Naive thymus-derived CD8-positive, alpha-beta T cell (primary cell): ENCODE measurements at regions not wholly inside any gene's neighbourhood (a gene's known extent, or its start where the extent isn't known, plus 50 kb on each side); places are given as distances from the start of the nearest gene placed in this dataset.

Experiments
- ATAC-seq, 2 donors: fragments of 150-1000 bp; cut with Tn5 transposase in 1 of 2; sonication (Bioruptor Pico), chemical (Tn5 transposase) in 1 of 2; 1 replicate in 1 of 2; 2 replicates in 1 of 2; pipeline ENCODE4 v1.10.0; 2021; ENCODE audit warnings: mild to moderate bottlenecking in 2 of 2, moderate library complexity in 2 of 2
- POLR2A ChIA-PET: fragments of 350-600 bp; sonication (Branson Sonifier 250); formaldehyde crosslinking; loops from one replicate; lab custom pipeline; 2021; ENCODE audit warnings: antibody characterized with exemption; lab: Charles Lee
- DNase-seq, 10 donors: peaks; one replicate each; pipeline versions ENCODE4 v3.0.0 to v3.0.0-alpha.2; 2020 to 2022
- H3K27ac Mint-ChIP-seq, 10 donors: one replicate each; pipeline ENCODE4 v1.8.0; 2020 to 2022; ENCODE audit warnings: mild to moderate bottlenecking in 10 of 10, mixed read lengths in 10 of 10, moderate library complexity in 4 of 10, inconsistent platforms in 1 of 10
- H3K27me3 Mint-ChIP-seq, 5 donors: one replicate each; pipeline ENCODE4 v1.8.0; 2021 to 2022; ENCODE audit warnings: mixed read lengths in 5 of 5
- H3K36me3 Mint-ChIP-seq, 3 donors: one replicate each; pipeline ENCODE4 v1.8.0; 2020 to 2022; ENCODE audit warnings: mixed read lengths in 3 of 3, mild to moderate bottlenecking in 2 of 3, inconsistent platforms in 1 of 3
- H3K4me1 Mint-ChIP-seq, 4 donors: one replicate each; pipeline ENCODE4 v1.8.0; 2021 to 2022; ENCODE audit warnings: mixed read lengths in 4 of 4
- H3K4me3 Mint-ChIP-seq, 10 donors: one replicate each; pipeline ENCODE4 v1.8.0; 2020 to 2022; ENCODE audit warnings: mild to moderate bottlenecking in 10 of 10, mixed read lengths in 10 of 10, moderate library complexity in 6 of 10, inconsistent platforms in 1 of 10
- H3K9me3 Mint-ChIP-seq, 9 donors: one replicate each; pipeline ENCODE4 v1.8.0; 2020 to 2022; ENCODE audit warnings: mixed read lengths in 9 of 9, mild to moderate bottlenecking in 3 of 9, inconsistent platforms in 1 of 9, moderate library complexity in 1 of 9

DNA sequence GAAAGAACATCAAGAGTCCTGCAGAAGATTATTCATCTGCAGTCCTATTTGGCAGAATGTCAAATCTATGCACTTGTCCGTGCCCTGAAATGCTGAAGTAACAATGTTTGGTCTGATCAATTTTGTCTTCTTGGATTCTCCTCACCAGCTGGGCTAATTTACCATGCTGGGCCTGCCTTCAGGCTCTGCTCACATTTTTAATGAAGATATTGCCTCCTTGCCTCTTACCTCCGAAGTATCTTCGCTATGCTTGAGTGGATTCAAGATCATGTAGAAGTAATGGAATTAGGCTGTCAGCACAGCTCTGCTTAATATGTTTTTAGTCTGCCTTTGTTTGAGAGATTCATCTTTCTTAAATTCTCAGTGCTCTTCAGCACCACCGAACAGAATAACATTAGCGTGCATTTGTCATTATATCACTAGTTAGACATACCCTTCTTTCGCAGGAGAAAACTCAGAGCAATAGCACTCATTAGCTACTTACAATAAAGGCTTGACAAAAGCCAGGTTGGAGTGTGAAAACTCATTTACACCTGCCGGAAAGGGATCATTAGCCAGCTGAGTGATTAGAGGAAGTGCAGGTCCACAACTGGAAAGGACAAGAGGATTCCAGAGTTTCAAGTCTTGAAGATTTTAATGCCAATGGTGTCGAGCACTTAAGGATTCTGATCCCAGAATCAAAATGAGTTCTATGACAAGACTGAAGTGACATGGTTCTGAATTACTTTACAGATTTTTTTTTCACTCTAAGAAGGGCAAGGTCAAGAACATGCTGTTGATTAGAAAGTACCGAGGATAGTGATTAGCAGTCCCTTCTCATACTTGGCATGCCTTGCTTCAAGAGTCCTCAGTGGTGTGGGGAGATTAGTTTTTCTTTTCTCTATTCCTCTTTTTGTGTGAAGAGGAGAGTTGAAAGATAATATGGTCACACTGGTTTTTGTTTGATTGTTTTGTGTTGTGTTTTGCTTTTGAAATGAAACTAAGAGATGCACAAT, 405.6 kb upstream of the TOM1L1 start:
- Mint-ChIP-seq H3K36me3 (no peaks in the 10 kb centered on the region), H3K4me1 (no peaks in the 10 kb centered on the region), H3K27me3 (no peaks in the 10 kb centered on the region), H3K4me3 (no peak overlapping the region), H3K9me3 (peaks cover 0 to 10% (median 0%) of the 10 kb centered on the region in 9 donors), H3K27ac (no peak overlapping the region)
- POLR2A ChIA-PET: no interaction called here
- DNase-seq: no peak
- ATAC-seq: no peak

GRCh38 chr17:54505404-54505803, 395.2 kb upstream of the TOM1L1 start:
- ATAC-seq: no peak
- no peak for DNase-seq
- Mint-ChIP-seq H3K4me1 (no peaks in the 10 kb centered on the region), H3K4me3 (no peak overlapping the region), H3K27me3 (no peaks in the 10 kb centered on the region), H3K9me3 (peaks cover 0 to 23% (median 2%) of the 10 kb centered on the region in 9 donors), H3K36me3 (no peaks in the 10 kb centered on the region), H3K27ac (no peak overlapping the region)
- POLR2A ChIA-PET: no interaction called here

DNA sequence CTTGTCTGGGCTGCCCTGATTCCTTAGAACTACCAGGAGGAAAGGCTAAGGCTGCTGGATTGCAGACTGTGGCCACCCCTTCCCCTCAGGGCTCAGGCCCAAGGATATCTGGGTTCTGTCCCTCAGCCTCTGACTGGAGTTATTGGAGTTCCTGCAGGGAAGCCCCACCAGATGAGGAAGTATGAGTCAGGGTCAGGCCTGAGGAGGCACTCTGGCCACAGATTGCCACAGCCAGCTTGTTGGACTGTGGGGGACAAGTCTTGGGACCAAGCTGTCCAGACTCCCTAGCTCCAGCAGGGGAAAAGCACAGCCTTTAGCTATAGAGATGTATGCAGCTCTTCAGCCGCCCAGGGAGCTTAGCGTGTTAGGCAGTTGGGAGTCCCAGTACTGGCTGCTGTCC, 381.9 kb upstream of the TOM1L1 start:
- POLR2A ChIA-PET: no interaction called here
- ATAC-seq (no peak), DNase-seq (no peak)
- H3K36me3 Mint-ChIP-seq: peaks cover 0 to 5% (median 0%) of the 10 kb centered on the region in 3 donors
- H3K4me1 Mint-ChIP-seq: no peaks in the 10 kb centered on the region
- peaks cover 2 to 38% (median 13%) of the 10 kb centered on the region in 9 donors for H3K9me3 Mint-ChIP-seq
- H3K27ac Mint-ChIP-seq: no peak overlapping the region
- peaks cover 0 to 13% (median 1%) of the 10 kb centered on the region in 5 donors for H3K27me3 Mint-ChIP-seq
- no peak overlapping the region for H3K4me3 Mint-ChIP-seq

- Mint-ChIP-seq H3K27ac (no peak overlapping the region), H3K9me3 (peaks cover 2 to 20% (median 9%) of the 10 kb centered on the region in 9 donors), H3K4me3 (no peak overlapping the region), H3K27me3 (peaks cover 0 to 9% (median 1%) of the 10 kb centered on the region in 5 donors), H3K36me3 (peaks cover 0 to 5% (median 0%) of the 10 kb centered on the region in 3 donors), H3K4me1 (no peaks in the 10 kb centered on the region)
- DNase-seq: no peak
- POLR2A ChIA-PET: no interaction called here
- ATAC-seq: no peak
Measured at GRCh38 chr17:54521137-54521536, 379.5 kb upstream of the TOM1L1 start.

DNA sequence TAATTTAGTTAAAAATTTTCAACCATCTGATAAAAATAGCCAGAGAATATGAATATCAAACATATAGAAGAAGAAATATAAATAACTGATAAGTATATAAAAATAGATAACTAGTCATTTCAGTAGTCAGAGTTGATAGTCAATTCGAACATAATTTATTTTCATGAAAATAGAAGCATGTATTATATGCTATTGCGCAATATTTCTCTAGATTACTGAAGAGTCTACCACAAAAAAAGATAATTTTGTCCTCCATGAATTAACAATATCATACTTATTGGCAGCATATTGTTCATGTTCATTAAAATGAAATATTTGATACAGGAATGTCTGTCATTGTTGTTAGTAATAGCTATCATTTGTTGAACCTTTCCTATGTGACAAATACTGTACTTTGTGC, 376.2 kb upstream of the TOM1L1 start:
- POLR2A ChIA-PET: no interaction called here
- Mint-ChIP-seq H3K36me3 (no peaks in the 10 kb centered on the region), H3K4me3 (no peak overlapping the region), H3K27ac (no peak overlapping the region), H3K9me3 (peaks cover 0 to 10% (median 2%) of the 10 kb centered on the region in 9 donors), H3K4me1 (no peaks in the 10 kb centered on the region), H3K27me3 (peaks cover 0 to 5% (median 0%) of the 10 kb centered on the region in 5 donors)
- ATAC-seq: no peak
- no peak for DNase-seq

DNA sequence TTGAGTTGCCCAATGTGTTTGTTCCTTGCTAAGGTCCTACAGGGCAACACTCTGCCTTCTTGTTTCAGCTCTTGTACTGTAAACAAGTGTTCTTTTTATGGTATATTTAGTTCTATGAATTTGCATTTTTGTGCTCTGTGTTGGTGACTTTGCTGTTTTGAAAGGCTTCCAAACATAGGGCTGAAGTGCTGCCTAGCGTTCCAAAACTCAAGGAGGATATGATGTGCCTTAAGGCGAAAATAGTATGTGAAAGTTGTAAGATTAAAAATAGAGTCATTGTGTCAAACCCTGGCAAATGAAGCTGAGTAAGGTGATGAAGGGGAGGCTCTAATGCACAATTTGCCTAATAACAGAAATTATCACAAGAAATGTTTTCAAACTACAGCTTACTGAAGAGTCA, 372.7 kb upstream of the TOM1L1 start:
- H3K36me3 Mint-ChIP-seq: no peaks in the 10 kb centered on the region
- H3K4me3 Mint-ChIP-seq: no peak overlapping the region
- H3K27me3 Mint-ChIP-seq: no peaks in the 10 kb centered on the region
- DNase-seq (no peak), ATAC-seq (no peak)
- no peaks in the 10 kb centered on the region for H3K4me1 Mint-ChIP-seq
- POLR2A ChIA-PET: no interaction called here
- H3K9me3 Mint-ChIP-seq: peaks cover 0 to 10% (median 0%) of the 10 kb centered on the region in 9 donors
- H3K27ac Mint-ChIP-seq: no peak overlapping the region

- ATAC-seq: no peak
- H3K4me1 Mint-ChIP-seq: no peaks in the 10 kb centered on the region
- no peak overlapping the region for H3K27ac Mint-ChIP-seq
- no peak overlapping the region for H3K4me3 Mint-ChIP-seq
- POLR2A ChIA-PET: no interaction called here
- H3K9me3 Mint-ChIP-seq: peaks cover 0 to 8% (median 0%) of the 10 kb centered on the region in 9 donors
- H3K36me3 Mint-ChIP-seq: no peaks in the 10 kb centered on the region
- no peaks in the 10 kb centered on the region for H3K27me3 Mint-ChIP-seq
- DNase-seq: no peak
Measured at GRCh38 chr17:54530398-54530797, 370.3 kb upstream of the TOM1L1 start.

- POLR2A ChIA-PET: no interaction called here
- H3K27me3 Mint-ChIP-seq: peaks cover 0 to 2% (median 0%) of the 10 kb centered on the region in 5 donors
Measured at GRCh38 chr17:54536306-54536705, 364.3 kb upstream of the TOM1L1 start.

GRCh38 chr17:54537656-54538055, 363.0 kb upstream of the TOM1L1 start:
- ATAC-seq: no peak
- H3K27me3 Mint-ChIP-seq: peaks cover 0 to 2% (median 0%) of the 10 kb centered on the region in 5 donors

More at GRCh38 chr17:54536306-54536705, 364.3 kb upstream of the TOM1L1 start:
- Mint-ChIP-seq H3K27ac (no peak overlapping the region), H3K36me3 (no peaks in the 10 kb centered on the region), H3K4me1 (no peaks in the 10 kb centered on the region), H3K4me3 (no peak overlapping the region), H3K9me3 (peaks cover 0 to 13% (median 3%) of the 10 kb centered on the region in 9 donors)
- DNase-seq (no peak), ATAC-seq (no peak)

DNA sequence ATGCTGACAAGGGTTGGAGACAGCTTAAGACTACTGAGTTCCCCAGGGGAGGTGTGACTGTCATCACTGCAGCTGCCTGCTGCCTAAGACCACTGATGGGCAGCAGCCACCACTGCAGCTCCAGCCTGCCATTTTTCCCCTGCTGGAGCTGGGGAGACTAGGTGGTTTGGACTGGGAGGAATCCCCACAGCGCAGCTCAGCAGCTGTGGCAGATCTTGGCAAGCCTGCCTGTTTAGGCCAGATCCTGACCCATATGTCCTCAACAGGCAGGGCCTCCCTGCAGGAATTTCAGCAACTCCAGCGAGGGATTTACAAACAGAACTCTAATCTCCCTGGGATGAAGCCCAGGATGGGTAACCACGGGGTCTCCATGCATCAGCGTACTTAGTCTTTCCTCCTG, 356.4 kb upstream of the TOM1L1 start:
- POLR2A ChIA-PET: no interaction called here
- Mint-ChIP-seq H3K9me3 (peaks cover 0 to 38% (median 7%) of the 10 kb centered on the region in 9 donors), H3K27ac (no peak overlapping the region), H3K36me3 (no peaks in the 10 kb centered on the region), H3K4me1 (no peaks in the 10 kb centered on the region), H3K27me3 (no peaks in the 10 kb centered on the region), H3K4me3 (no peak overlapping the region)
- DNase-seq (no peak), ATAC-seq (no peak)

More at GRCh38 chr17:54537656-54538055, 363.0 kb upstream of the TOM1L1 start:
- H3K9me3 Mint-ChIP-seq: peaks cover 0 to 19% (median 5%) of the 10 kb centered on the region in 9 donors
- no peak overlapping the region for H3K4me3 Mint-ChIP-seq
- no peak for DNase-seq
- no peak overlapping the region for H3K27ac Mint-ChIP-seq
- no peaks in the 10 kb centered on the region for H3K36me3 Mint-ChIP-seq
- H3K4me1 Mint-ChIP-seq: no peaks in the 10 kb centered on the region
- POLR2A ChIA-PET: no interaction called here

DNA sequence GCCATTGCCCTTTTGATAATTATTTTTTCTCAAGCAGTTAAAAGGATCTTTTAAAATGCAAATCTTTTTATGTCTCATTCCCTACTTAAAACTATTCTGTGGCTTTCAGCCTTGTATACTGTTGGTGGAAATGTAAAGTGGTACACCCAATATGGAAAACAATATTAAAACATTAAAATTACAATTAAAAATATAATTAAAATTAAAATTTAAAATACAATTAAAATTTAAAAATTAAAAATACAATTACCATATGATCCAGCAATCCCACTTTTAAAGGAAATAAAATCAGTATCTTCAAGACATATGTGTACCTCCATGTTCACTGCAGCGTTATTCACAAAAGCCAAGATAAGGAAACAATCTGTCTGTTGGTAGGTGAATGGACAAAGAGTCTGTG, 340.8 kb upstream of the TOM1L1 start:
- no peak overlapping the region for H3K4me3 Mint-ChIP-seq
- POLR2A ChIA-PET: no interaction called here
- H3K9me3 Mint-ChIP-seq: peaks cover 3 to 28% (median 16%) of the 10 kb centered on the region in 9 donors
- H3K36me3 Mint-ChIP-seq: peaks cover 0 to 10% (median 2%) of the 10 kb centered on the region in 3 donors
- H3K27me3 Mint-ChIP-seq: peaks cover 0 to 10% (median 0%) of the 10 kb centered on the region in 5 donors
- ATAC-seq: no peak
- no peak overlapping the region for H3K27ac Mint-ChIP-seq
- H3K4me1 Mint-ChIP-seq: no peaks in the 10 kb centered on the region
- DNase-seq: no peak

DNA sequence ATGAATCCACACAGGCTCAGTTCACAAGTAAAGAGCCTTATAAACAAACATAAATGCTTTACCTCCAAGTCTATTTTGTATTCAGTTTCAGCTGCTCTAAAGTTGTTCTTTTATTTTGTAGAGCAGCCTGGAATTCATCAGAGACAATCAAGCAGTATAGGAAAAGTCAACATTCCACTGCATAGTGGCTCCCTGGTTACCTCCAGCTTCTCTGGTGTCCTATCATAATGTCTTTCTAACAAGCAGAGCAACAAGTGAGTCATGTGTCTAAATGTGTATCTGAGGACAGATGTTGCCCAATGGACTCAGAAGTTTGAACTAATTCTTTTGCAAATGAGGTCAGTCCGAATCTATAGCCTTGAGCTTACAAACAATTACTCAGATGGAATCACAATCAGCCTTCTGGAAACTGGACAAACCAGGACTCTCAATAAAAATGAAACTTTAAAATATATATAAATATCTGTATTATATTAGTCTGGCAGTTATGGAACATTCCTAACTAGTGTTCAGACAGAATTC, 292.0 kb upstream of the TOM1L1 start:
- Mint-ChIP-seq H3K36me3 (peaks cover 0 to 28% (median 0%) of the 10 kb centered on the region in 3 donors), H3K9me3 (peaks cover 7 to 67% (median 29%) of the 10 kb centered on the region in 9 donors), H3K4me1 (no peaks in the 10 kb centered on the region), H3K27ac (no peak overlapping the region), H3K27me3 (peaks cover 0 to 11% (median 0%) of the 10 kb centered on the region in 5 donors), H3K4me3 (no peak overlapping the region)
- POLR2A ChIA-PET: no interaction called here
- ATAC-seq (no peak), DNase-seq (no peak)

DNA sequence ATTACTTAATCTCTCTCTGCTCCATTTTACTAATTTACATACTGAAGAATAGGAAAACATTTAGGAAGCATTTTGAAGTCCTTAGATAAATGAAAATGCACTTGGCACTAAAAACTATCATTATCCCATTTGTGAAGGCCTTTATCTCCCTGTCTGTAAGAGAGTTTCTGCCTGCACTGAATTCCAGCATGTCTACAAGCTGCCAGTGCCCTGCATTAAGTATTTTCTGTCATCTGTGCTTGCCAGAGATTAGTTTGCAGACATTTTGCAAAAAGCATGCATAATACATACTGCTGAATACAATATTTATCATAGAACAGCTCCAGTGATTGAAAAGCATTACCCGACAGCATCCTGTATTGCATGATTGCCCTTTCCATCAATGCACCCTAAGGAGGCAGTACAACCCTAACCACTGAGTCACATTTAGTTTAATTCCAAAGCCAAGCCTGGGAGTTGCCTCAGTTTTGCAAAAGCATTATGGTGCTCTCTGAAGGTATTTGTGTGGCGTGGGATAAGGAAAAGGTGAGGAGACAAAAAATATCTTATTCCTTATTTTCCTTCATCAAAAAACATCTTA, 280.2 kb upstream of the TOM1L1 start:
- Mint-ChIP-seq H3K27ac (no peak overlapping the region), H3K36me3 (peaks cover 0 to 4% (median 0%) of the 10 kb centered on the region in 3 donors), H3K4me3 (no peak overlapping the region), H3K9me3 (peaks cover 0 to 12% (median 6%) of the 10 kb centered on the region in 9 donors), H3K4me1 (no peaks in the 10 kb centered on the region), H3K27me3 (no peaks in the 10 kb centered on the region)
- POLR2A ChIA-PET: no interaction called here
- ATAC-seq: no peak
- no peak for DNase-seq
